A673 (cell line): ENCODE measurements at regions not wholly inside any gene's neighbourhood (a gene's known extent, or its start where the extent isn't known, plus 50 kb on each side); places are given as distances from the start of the nearest gene placed in this dataset.

ENCODE experiments used
- CTCF ChIP-seq: fragments of 300-800, 200-600 bp; sonication (generic); conservative IDR thresholded peaks from 2 replicates; pipeline ENCODE4 v1.5.1; 2017; ENCODE audit warnings: low read depth, mild to moderate bottlenecking, antibody characterized with exemption, low read length, moderate library complexity, mixed read lengths
- EZH2 ChIP-seq: fragments of 200-600 bp; sonication (generic); IDR thresholded peaks from 2 replicates; pipeline ENCODE4 v1.6.1; 2017; ENCODE audit warnings: borderline replicate concordance, low read depth, mild to moderate bottlenecking, mixed read lengths, antibody characterized with exemption, low read length; ENCODE audit not compliant: poor library complexity, severe bottlenecking

DNA sequence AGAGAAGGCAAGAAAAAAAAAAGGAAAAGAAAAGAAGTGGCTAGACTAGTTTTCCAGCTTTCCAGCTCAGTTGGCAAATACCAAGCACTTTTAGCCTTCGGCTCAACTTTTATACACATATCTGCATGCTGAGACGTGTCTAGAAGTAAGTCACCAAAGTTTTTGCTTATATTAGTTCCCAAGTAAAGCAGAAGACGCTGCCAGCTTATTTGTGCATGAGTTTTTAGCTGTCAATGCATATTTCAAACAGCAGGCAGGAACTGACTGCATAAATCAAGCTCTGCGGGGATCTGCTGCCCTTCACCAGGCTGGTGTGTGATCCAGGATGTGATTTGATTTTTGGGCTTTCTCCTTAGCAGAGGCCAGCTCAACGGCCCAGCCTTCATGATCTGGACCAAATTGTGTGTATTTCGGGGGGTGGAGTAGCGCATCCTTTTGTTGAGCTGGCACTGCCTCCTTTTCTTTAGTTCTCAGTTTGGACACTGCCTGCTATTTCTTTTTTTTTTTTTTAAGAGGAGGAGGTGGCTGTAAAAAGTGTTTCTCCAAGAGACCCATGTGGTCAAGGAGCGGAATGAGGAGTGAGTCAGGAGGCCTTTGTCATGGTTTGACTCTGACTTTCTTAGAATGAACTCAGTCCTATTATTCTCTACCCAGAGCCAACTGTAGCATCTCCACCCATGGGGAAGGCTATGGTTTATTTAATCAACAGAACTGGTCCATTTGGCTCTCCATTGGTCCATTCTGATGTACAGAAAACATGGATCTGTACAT, 162.6 kb upstream of the XYLT1 start:
- TF ChIP-seq CTCF: no peak
- no peak for TF ChIP-seq EZH2
